Esophagus squamous epithelium (tissue), 4 donors: ENCODE measurements at regions not wholly inside any gene's neighbourhood (a gene's known extent, or its start where the extent isn't known, plus 50 kb on each side); places are given as distances from the start of the nearest gene placed in this dataset.

Experiments
- POLR2A ChIP-seq, 4 donors: fragments of 450-650 bp; IDR thresholded peaks; one replicate each; pipeline ENCODE4 v1.6.1; 2017; ENCODE audit warnings: antibody characterized with exemption in 4 of 4, mild to moderate bottlenecking in 4 of 4, moderate library complexity in 3 of 4
- TF ChIP-seq, protein P1 (sequence below), 6 experiments: fragments of 450-650 bp in 4 of 6; fragments of 200-600 bp in 2 of 6; sonication (generic) in 2 of 6; IDR thresholded peaks; one replicate each; pipeline ENCODE4 v1.5.1; 2016 to 2019; ENCODE audit warnings: antibody characterized with exemption in 6 of 6, mild to moderate bottlenecking in 4 of 6, moderate library complexity in 4 of 6

DNA sequence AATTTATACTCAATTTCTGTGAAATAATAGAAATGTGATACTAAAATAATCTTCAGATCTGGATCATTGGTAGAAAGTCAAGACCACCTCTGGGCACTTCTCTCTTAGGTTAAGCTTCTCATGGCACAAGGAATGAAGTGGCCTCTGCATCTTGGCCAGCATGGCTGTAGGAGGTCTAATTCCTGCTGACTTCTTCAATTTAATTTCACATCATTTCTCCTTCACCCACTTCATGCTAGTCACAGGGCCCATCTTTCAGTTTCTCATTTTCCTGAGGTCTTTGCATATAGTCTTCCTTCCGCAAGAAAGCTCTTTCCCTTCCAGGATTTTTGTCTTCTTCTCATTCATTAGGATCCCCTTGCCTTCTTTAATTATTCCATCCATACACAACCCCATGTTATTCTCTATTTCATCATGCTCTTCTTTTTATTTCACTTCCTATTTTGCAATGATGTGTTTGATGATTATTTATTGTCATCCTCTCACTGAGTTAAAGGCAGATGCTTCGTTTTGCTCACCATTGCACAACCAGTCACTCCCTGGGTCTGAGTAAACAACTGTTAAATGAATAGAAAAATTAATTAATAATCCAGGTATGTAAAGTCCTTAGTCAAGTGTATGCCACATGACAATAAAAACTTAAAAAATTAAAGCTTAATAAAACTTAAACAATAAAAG lies 397.4 kb downstream of the SPRY2 start:
- TF ChIP-seq, protein P1, sequence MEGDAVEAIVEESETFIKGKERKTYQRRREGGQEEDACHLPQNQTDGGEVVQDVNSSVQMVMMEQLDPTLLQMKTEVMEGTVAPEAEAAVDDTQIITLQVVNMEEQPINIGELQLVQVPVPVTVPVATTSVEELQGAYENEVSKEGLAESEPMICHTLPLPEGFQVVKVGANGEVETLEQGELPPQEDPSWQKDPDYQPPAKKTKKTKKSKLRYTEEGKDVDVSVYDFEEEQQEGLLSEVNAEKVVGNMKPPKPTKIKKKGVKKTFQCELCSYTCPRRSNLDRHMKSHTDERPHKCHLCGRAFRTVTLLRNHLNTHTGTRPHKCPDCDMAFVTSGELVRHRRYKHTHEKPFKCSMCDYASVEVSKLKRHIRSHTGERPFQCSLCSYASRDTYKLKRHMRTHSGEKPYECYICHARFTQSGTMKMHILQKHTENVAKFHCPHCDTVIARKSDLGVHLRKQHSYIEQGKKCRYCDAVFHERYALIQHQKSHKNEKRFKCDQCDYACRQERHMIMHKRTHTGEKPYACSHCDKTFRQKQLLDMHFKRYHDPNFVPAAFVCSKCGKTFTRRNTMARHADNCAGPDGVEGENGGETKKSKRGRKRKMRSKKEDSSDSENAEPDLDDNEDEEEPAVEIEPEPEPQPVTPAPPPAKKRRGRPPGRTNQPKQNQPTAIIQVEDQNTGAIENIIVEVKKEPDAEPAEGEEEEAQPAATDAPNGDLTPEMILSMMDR (IDR thresholded peaks at IDR 0.05), result no peak
- no peak for TF ChIP-seq POLR2A (IDR thresholded peaks at IDR 0.05)
